K562 (cell line): ENCODE measurements at regions not wholly inside any gene's neighbourhood (a gene's known extent, or its start where the extent isn't known, plus 50 kb on each side); places are given as distances from the start of the nearest gene placed in this dataset.

Source experiments
- ATAC-seq: fragments of 200-7000 bp; cut with Tn5 transposase; 3 replicates; pipeline ENCODE4 v1.9.1; 2020; ENCODE audit warnings: moderate library complexity
- BruUV-seq: library from RNA; stranded (reverse); fragments of 400-500 nt; replicated peaks from 2 replicates; lab custom pipeline; 2021; lab: Mats Ljungman, UMichigan
- CTCF ChIA-PET: fragments of 300-600 bp; formaldehyde crosslinking; extraction: SDS; loops from one replicate; lab custom pipeline; 2021; ENCODE audit warnings: low intra/inter-chr PET ratio; lab: Yijun Ruan, JAX
- POLR2A ChIA-PET: fragments of 300-600, 350-650 bp; sonication (Branson Sonifier 250); formaldehyde crosslinking; extraction: SDS; loops from one replicate; lab custom pipeline; 2021; ENCODE audit warnings: antibody characterized with exemption, inconsistent platforms; lab: Yijun Ruan, JAX
- DNase-seq, 4 experiments: peaks; one replicate each; pipeline versions ENCODE4 v3.0.0 to v3.0.0-alpha.2; 2011 to 2018; ENCODE audit warnings: low spot score in 3 of 4, mixed read lengths in 3 of 4; ENCODE audit errors: extremely low read depth in 1 of 4
- FAIRE-seq: peaks from 2 replicates; lab custom pipeline; 2011; peaks lifted over from hg19 to GRCh38; lab: Jason Lieb, UNC
- H2AFZ ChIP-seq: 2 replicates; pipeline ENCODE4 v1.6.0; 2011; ENCODE audit warnings: low read depth, low read length, control low read depth, inconsistent platforms
- H3K27ac ChIP-seq: fragments of 200-600 bp; 3 replicates; pipeline ENCODE4 v1.8.0; 2011; ENCODE audit warnings: low read depth, mild to moderate bottlenecking, control low read depth, inconsistent platforms, low read length, moderate library complexity, mixed read lengths; ENCODE audit errors: extremely low read depth
- H3K27me3 ChIP-seq, 2 experiments: fragments of 300-600 bp in 1 of 2; 2 replicates in 1 of 2; 3 replicates in 1 of 2; pipeline versions ENCODE4 v1.6.0 to v1.8.0; 2011; ENCODE audit warnings: inconsistent platforms in 2 of 2, low read length in 2 of 2, mild to moderate bottlenecking in 1 of 2, mixed read lengths in 1 of 2, moderate library complexity in 1 of 2; ENCODE audit not compliant: control insufficient read depth in 2 of 2, insufficient read depth in 2 of 2
- H3K36me3 ChIP-seq: fragments of 300-600 bp; 3 replicates; pipeline ENCODE4 v1.8.0; 2011; ENCODE audit warnings: mild to moderate bottlenecking, low read length, inconsistent platforms; ENCODE audit not compliant: control insufficient read depth, insufficient read depth
- H3K4me1 ChIP-seq, 2 experiments: fragments of 200-600 bp in 1 of 2; replicated peaks in 1 of 2; 2 replicates in 1 of 2; 3 replicates in 1 of 2; pipeline versions ENCODE4 v1.5.1 to v1.8.0; 2011; ENCODE audit warnings: inconsistent platforms in 2 of 2, low read length in 2 of 2, mild to moderate bottlenecking in 1 of 2, mixed read lengths in 1 of 2, moderate library complexity in 1 of 2; ENCODE audit not compliant: control insufficient read depth in 2 of 2, insufficient read depth in 2 of 2
- H3K4me2 ChIP-seq: 2 replicates; pipeline ENCODE4 v1.6.1; 2011; ENCODE audit warnings: low read length, control low read depth, inconsistent platforms, mixed read lengths; ENCODE audit not compliant: insufficient read depth
- H3K4me3 ChIP-seq: fragments of 200-600 bp; sonication (generic), shearing (Covaris generic); 2 replicates; pipeline ENCODE4 v1.5.1; 2016; ENCODE audit warnings: control low read depth, inconsistent platforms
- H3K79me2 ChIP-seq: fragments of 200-600 bp; 3 replicates; pipeline ENCODE4 v1.8.0; 2011; ENCODE audit warnings: low read length, inconsistent platforms; ENCODE audit not compliant: control insufficient read depth, insufficient read depth
- H3K9ac ChIP-seq, 2 experiments: 2 replicates each; pipeline versions ENCODE4 v1.6.0 to v1.6.1; 2011; ENCODE audit warnings: low read depth in 2 of 2, low read length in 2 of 2, control low read depth in 1 of 2, inconsistent platforms in 1 of 2, mild to moderate bottlenecking in 1 of 2, mixed read lengths in 1 of 2; ENCODE audit not compliant: insufficient read depth in 1 of 2
- H3K9me1 ChIP-seq: one replicate; pipeline ENCODE4 v1.6.0; 2011; ENCODE audit warnings: inconsistent platforms, mild to moderate bottlenecking, low read length, moderate library complexity; ENCODE audit not compliant: control insufficient read depth, insufficient read depth
- H3K9me3 ChIP-seq: replicated peaks from 2 replicates; pipeline ENCODE4 v1.5.1; 2011; ENCODE audit warnings: low read depth, low read length, inconsistent platforms; ENCODE audit not compliant: control insufficient read depth, insufficient read depth
- H4K20me1 ChIP-seq: replicated peaks from 2 replicates; pipeline ENCODE4 v1.6.1; 2011; ENCODE audit warnings: low read length, inconsistent platforms, mixed read lengths; ENCODE audit not compliant: control insufficient read depth, insufficient read depth
- DIDO1 ChIP-seq: fragments of 450-650 bp; IDR thresholded peaks from 2 replicates; pipeline ENCODE4 v1.6.1; 2016; ENCODE audit warnings: low read depth, missing biosample characterization, missing genetic modification characterization
- HDAC2 ChIP-seq: fragments of 450-650 bp; IDR thresholded peaks from 2 replicates; pipeline ENCODE4 v1.6.1; 2016; ENCODE audit warnings: mild to moderate bottlenecking
- HDAC3 ChIP-seq: fragments of 450-650 bp; IDR thresholded peaks from 2 replicates; pipeline ENCODE4 v1.6.1; 2018; ENCODE audit warnings: borderline replicate concordance, mild to moderate bottlenecking, moderate library complexity; ENCODE audit not compliant: partially characterized antibody
- MYNN ChIP-seq, 2 experiments: sonication (generic); formaldehyde crosslinking in 1 of 2; IDR thresholded peaks; 2 replicates each; pipeline versions ENCODE4 v1.5.0 to v1.6.1; 2016 to 2020; ENCODE audit warnings: antibody characterized with exemption in 1 of 2, missing genetic modification reagents in 1 of 2
- NR2C1 ChIP-seq, 2 experiments: fragments of 450-650 bp; IDR thresholded peaks; 2 replicates each; pipeline ENCODE4 v1.6.1; 2017; ENCODE audit warnings: mild to moderate bottlenecking in 2 of 2, antibody characterized with exemption in 1 of 2, inconsistent platforms in 1 of 2, missing compliant biosample characterization in 1 of 2, missing genetic modification characterization in 1 of 2
- PHF8 ChIP-seq: fragments of 200-600 bp; sonication (generic); IDR thresholded peaks from 2 replicates; pipeline ENCODE4 v1.6.1; 2012; ENCODE audit warnings: mixed run types, mild to moderate bottlenecking, inconsistent platforms, low read length, moderate library complexity, borderline replicate concordance
- POLR2G ChIP-seq: fragments of 200-400 bp; formaldehyde crosslinking; IDR thresholded peaks from 2 replicates; pipeline ENCODE4 v1.6.1; 2017; ENCODE audit warnings: low read depth, mild to moderate bottlenecking, antibody characterized with exemption, low read length, moderate library complexity
- SRF ChIP-seq, 2 experiments: fragments of 250-450, 450-650 bp in 1 of 2; sonication (Bioruptor Pico) in 1 of 2; sonication (generic) in 1 of 2; formaldehyde crosslinking; IDR thresholded peaks; 2 replicates each; pipeline versions ENCODE4 v1.5.0 to v1.5.1; 2020 to 2022; ENCODE audit warnings: mild to moderate bottlenecking in 1 of 2, missing genetic modification reagents in 1 of 2
- TAF1 ChIP-seq: IDR thresholded peaks from 2 replicates; pipeline ENCODE4 v1.6.1; 2011; ENCODE audit warnings: mild to moderate bottlenecking, low read length, moderate library complexity; ENCODE audit not compliant: insufficient read depth, control insufficient read depth, severe bottlenecking; ENCODE audit errors: extremely low read depth
- ZC3H11A ChIP-seq: IDR thresholded peaks from 2 replicates; pipeline ENCODE4 v1.6.1; 2012; ENCODE audit warnings: low read depth, low read length, improper control_type of control experiment
- ZNF551 ChIP-seq: fragments of 250-450 bp; sonication (Bioruptor Pico); IDR thresholded peaks from 2 replicates; pipeline ENCODE4 v1.5.0; 2021; ENCODE audit warnings: mild to moderate bottlenecking, moderate library complexity
- WGBS: fragments of 100-300 bp; shearing (Covaris generic); methylation state at CpG from one replicate; pipeline ENCODE4 v1.1.6; 2016; ENCODE audit warnings: low coverage, mixed read lengths; ENCODE audit not compliant: insufficient coverage; ENCODE audit errors: missing lambda C conversion rate; 5-methylcytosine and 5-hydroxymethylcytosine counted together
- in situ Hi-C: fragments of 300-500 bp; cut with MboI; formaldehyde crosslinking; loops from 4 replicates; pipeline ENCODE4 v1.15.0; 2018; ENCODE audit warnings: inconsistent platforms, mixed read lengths
- intact Hi-C: fragments of 100-400 bp; cut with micrococcal nuclease; formaldehyde crosslinking; loops from 2 replicates; pipeline ENCODE4 v1.14.2; 2022
- TF ChIP-seq, protein P1 (sequence below), 2 experiments: fragments of 450-650 bp in 1 of 2; sonication (generic) in 1 of 2; formaldehyde crosslinking in 1 of 2; IDR thresholded peaks in 1 of 2; conservative IDR thresholded peaks in 1 of 2; 2 replicates each; pipeline versions ENCODE4 v1.6.1 to v1.8.1; 2016 to 2023; ENCODE audit warnings: mild to moderate bottlenecking in 2 of 2, moderate library complexity in 2 of 2, inconsistent platforms in 1 of 2, missing genetic modification reagents in 1 of 2
- TF ChIP-seq, protein P2 (sequence below): fragments of 450-650 bp; IDR thresholded peaks from 2 replicates; pipeline ENCODE4 v1.7.0; 2016; ENCODE audit warnings: borderline replicate concordance
- TF ChIP-seq, protein P3 (sequence below): IDR thresholded peaks from 2 replicates; pipeline ENCODE4 v1.6.1; 2011; ENCODE audit warnings: borderline replicate concordance, low read depth, mild to moderate bottlenecking, moderate library complexity, low read length; ENCODE audit not compliant: insufficient read depth, poor library complexity, severe bottlenecking

DNA sequence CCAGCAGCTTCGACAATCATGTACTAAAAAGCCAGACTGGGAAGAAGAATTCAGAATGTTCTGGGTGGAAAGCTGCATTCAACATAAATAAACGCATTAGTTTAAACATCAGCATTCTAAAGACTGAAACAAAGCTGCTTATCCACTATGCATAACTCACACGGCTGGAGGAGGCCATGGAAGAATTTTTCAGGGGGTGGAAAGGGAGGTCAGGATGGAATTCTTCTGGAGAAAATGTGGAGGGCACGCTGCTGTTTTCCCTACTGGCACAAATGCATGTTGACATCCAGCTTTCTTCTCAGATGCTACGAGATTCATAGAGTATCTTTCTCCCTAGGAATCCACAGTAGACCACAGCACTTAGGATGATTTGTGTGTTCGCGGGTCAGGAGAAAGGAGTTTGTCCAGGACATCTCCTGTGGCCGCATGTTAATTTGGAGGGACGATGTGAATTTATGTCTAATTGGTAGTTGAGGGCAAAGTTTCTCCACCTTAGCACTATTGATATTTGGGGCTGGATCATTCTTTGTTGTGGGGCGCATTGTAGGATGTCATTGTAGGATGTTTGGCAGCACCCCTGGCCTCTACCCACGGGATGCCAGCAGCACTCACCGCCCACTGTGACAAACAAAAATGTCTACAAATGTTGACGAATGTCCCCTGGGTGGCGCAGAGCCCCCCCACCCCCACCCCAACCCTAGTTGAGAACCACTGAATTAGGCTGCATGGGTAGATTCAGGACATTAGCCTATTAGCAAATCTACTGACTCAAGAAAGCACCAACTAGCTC lies 86.5 kb upstream of the KAZN start:
- CTCF ChIA-PET = no interaction called here
- ATAC-seq = no peak
- H3K4me3 ChIP-seq = no peak overlapping the region
- no peak overlapping the region for H3K27ac ChIP-seq
- WGBS = 29% methylated on average over 13 of the region's 14 CpGs
- H2AFZ ChIP-seq = no peak overlapping the region
- no peaks in the 10 kb centered on the region; a peak in 1 of 5 replicates for H3K4me1 ChIP-seq
- no peak overlapping the region for H3K9ac ChIP-seq
- FAIRE-seq = no peak
- H3K9me3 ChIP-seq = no peaks in the 10 kb centered on the region
- H3K27me3 ChIP-seq = peaks cover 0 to 8% of the 10 kb centered on the region in 2 experiments; a peak in 1 of 5 replicates
- no peaks in the 10 kb centered on the region for H3K9me1 ChIP-seq
- in situ Hi-C loops (no loop called here), intact Hi-C loops (no loop called here)
- H3K79me2 ChIP-seq = no peaks in the 10 kb centered on the region
- H4K20me1 ChIP-seq = no peaks in the 10 kb centered on the region
- H3K36me3 ChIP-seq = no peaks in the 10 kb centered on the region
- no peak overlapping the region for H3K4me2 ChIP-seq
- POLR2A ChIA-PET = interaction anchor here (0.9 to 1.0 kb wide), 2 partner anchors 13 kb away, joined by 4 read pairs; no protein-coding TSS in a partner anchor
- no TSS peak for BruUV-seq
- DNase-seq = no peak
- TF ChIP-seq, protein P1, sequence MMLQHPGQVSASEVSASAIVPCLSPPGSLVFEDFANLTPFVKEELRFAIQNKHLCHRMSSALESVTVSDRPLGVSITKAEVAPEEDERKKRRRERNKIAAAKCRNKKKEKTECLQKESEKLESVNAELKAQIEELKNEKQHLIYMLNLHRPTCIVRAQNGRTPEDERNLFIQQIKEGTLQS (IDR thresholded peaks at IDR 0.05) = no peak
- TF ChIP-seq, protein P1 (CRISPR knock-in tag; conservative IDR thresholded peaks at IDR 0.05) = no peak
- TF ChIP-seq, protein P2, sequence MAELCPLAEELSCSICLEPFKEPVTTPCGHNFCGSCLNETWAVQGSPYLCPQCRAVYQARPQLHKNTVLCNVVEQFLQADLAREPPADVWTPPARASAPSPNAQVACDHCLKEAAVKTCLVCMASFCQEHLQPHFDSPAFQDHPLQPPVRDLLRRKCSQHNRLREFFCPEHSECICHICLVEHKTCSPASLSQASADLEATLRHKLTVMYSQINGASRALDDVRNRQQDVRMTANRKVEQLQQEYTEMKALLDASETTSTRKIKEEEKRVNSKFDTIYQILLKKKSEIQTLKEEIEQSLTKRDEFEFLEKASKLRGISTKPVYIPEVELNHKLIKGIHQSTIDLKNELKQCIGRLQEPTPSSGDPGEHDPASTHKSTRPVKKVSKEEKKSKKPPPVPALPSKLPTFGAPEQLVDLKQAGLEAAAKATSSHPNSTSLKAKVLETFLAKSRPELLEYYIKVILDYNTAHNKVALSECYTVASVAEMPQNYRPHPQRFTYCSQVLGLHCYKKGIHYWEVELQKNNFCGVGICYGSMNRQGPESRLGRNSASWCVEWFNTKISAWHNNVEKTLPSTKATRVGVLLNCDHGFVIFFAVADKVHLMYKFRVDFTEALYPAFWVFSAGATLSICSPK = no peak
- no peak for TF ChIP-seq HDAC3
- no peak for TF ChIP-seq ZC3H11A
- no peak for TF ChIP-seq SRF (CRISPR knock-in tag; IDR thresholded peaks at IDR 0.05)
- no peak for TF ChIP-seq MYNN (IDR thresholded peaks at IDR 0.05)
- TF ChIP-seq MYNN (CRISPR knock-in tag; IDR thresholded peaks at IDR 0.05) = no peak
- no peak for TF ChIP-seq ZNF551 (CRISPR knock-in tag)
- TF ChIP-seq DIDO1 (tag) = no peak
- TF ChIP-seq NR2C1 (IDR thresholded peaks at IDR 0.05) = no peak
- TF ChIP-seq NR2C1 (tag; IDR thresholded peaks at IDR 0.05) = no peak
- no peak for TF ChIP-seq POLR2G
- TF ChIP-seq, protein P3, sequence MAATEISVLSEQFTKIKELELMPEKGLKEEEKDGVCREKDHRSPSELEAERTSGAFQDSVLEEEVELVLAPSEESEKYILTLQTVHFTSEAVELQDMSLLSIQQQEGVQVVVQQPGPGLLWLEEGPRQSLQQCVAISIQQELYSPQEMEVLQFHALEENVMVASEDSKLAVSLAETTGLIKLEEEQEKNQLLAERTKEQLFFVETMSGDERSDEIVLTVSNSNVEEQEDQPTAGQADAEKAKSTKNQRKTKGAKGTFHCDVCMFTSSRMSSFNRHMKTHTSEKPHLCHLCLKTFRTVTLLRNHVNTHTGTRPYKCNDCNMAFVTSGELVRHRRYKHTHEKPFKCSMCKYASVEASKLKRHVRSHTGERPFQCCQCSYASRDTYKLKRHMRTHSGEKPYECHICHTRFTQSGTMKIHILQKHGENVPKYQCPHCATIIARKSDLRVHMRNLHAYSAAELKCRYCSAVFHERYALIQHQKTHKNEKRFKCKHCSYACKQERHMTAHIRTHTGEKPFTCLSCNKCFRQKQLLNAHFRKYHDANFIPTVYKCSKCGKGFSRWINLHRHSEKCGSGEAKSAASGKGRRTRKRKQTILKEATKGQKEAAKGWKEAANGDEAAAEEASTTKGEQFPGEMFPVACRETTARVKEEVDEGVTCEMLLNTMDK = no peak
- TF ChIP-seq HDAC2 = no peak
- no peak for TF ChIP-seq PHF8
- TF ChIP-seq TAF1 = no peak
